ENCODE measurements at regions not wholly inside any gene's neighbourhood (a gene's known extent, or its start where the extent isn't known, plus 50 kb on each side); places are given as distances from the start of the nearest gene placed in this dataset.

- TF ChIP-seq CTCF (IDR thresholded peaks at IDR 0.05) (no peak), POLR2A (IDR thresholded peaks at IDR 0.05) (no peak)
These were observed 379.5 kb downstream of the LRFN5 start for GRCh38 chr14:41986083-41986645.
